ENCODE measurements at regions not wholly inside any gene's neighbourhood (a gene's known extent, or its start where the extent isn't known, plus 50 kb on each side); places are given as distances from the start of the nearest gene placed in this dataset.

DNA sequence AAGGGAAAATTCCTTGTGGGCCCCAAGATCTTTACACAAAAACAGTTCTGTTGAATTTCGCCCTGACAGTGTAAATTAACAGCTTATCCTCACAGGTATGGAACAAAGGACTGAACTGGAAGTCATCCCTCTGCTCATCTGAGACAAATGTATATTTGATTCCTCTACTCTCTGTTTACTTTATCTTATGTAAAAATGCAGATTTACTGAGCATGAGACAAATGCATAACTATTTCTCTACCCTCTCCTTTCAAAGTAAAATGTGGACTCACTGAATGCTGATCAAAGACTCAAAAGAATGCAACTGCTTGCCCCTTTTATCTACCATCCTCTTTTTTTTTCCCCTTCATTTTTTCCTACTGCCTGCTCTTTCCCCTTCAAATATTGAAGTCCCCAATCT lies 98.6 kb upstream of the CRBN start:
- TF ChIP-seq, protein P1, sequence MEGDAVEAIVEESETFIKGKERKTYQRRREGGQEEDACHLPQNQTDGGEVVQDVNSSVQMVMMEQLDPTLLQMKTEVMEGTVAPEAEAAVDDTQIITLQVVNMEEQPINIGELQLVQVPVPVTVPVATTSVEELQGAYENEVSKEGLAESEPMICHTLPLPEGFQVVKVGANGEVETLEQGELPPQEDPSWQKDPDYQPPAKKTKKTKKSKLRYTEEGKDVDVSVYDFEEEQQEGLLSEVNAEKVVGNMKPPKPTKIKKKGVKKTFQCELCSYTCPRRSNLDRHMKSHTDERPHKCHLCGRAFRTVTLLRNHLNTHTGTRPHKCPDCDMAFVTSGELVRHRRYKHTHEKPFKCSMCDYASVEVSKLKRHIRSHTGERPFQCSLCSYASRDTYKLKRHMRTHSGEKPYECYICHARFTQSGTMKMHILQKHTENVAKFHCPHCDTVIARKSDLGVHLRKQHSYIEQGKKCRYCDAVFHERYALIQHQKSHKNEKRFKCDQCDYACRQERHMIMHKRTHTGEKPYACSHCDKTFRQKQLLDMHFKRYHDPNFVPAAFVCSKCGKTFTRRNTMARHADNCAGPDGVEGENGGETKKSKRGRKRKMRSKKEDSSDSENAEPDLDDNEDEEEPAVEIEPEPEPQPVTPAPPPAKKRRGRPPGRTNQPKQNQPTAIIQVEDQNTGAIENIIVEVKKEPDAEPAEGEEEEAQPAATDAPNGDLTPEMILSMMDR (IDR thresholded peaks at IDR 0.05) = no peak
- no peak for TF ChIP-seq POLR2A (IDR thresholded peaks at IDR 0.05)
- TF ChIP-seq POLR2AphosphoS5 (IDR thresholded peaks at IDR 0.05) = no peak

All from transverse colon (tissue), 4 donors.